Myocyte (in vitro differentiated cells): ENCODE measurements at regions not wholly inside any gene's neighbourhood (a gene's known extent, or its start where the extent isn't known, plus 50 kb on each side); places are given as distances from the start of the nearest gene placed in this dataset.

Experiments
- DNase-seq: peaks from one replicate; pipeline ENCODE4 v3.0.0-alpha.2; 2012; ENCODE audit warnings: low read depth

DNA sequence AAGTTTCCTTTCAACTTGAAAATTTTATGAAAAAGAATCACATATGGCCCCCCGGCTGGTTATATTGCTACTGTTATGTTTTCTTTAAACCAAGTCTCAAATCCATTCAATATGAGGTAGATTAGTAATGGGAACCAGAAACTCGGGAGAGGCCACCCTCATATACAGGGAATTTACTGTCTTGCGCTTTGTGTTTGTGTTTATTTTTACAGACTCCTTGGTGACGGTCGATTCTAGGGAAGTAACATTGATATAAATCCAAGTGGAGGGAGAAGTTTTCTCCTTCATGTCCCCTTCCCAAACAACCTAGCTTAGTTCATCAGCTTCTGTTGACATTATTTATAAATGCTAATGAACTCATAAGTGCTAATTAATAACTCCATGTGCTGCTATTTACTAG is 163.5 kb upstream of the LMO4 start:
- no peak for DNase-seq

DNA sequence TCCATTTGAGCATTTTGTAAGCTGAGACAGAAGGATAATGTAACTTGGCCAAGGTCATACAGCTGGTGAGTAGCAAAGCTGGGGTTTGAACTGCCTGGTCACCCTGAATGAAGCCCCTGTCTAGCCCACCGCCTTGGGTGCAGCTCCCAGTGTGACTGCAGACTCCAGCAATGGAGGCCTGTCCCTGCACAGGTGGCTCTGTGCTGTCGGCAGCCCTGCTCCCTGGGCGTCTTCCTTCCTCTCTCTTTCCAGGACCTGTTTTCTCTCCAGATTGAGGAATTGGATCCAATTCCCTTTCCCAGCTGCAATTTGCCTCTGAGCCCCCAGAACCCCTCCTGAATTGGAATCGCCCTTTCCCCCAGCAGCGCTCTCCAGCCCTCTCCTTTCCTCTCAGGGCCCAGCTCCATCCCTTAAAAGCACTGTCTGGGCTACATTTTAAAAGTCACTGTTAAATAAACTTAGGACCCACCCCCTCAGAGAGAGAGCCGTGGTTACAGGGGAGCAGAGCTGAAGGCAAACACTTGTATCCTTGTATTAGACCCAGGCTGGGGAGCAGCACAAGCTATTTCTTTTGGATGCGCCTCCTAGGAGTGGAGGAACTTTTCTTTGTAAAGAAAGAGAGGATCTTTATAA is 161.4 kb upstream of the LMO4 start:
- no peak for DNase-seq

DNA sequence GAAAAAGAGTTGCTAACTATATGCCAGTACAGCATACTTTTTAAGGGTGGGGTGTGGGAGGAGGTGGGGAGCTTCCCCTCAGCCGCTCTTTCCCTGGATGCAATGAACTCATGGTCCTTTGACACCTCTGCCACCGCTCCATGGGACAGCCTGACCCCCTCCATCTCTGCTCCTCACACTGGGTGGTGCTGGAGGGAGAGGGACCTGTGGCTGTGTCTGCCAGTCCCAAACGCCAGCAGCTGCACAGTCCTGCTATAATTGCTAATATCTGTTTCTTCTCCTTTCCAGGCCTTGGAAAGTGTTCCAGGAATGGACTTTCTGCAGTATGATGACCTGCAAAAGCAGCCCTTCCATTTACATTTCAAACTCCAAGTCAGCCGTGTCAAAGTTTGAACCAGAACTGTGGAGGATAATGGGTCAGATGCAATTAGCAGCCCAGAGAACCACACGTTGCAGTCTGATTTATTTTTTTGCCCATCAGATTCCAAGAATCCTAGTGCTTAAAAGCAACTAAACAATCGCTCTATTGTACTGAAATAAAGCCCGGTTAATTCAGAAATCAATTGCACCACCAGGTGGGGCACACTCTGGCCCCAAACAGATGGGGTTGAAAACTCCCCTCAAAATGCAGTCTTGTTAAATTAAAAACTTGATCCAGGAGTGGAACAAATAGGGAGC is 160.7 kb upstream of the LMO4 start:
- DNase-seq, result no peak

DNA sequence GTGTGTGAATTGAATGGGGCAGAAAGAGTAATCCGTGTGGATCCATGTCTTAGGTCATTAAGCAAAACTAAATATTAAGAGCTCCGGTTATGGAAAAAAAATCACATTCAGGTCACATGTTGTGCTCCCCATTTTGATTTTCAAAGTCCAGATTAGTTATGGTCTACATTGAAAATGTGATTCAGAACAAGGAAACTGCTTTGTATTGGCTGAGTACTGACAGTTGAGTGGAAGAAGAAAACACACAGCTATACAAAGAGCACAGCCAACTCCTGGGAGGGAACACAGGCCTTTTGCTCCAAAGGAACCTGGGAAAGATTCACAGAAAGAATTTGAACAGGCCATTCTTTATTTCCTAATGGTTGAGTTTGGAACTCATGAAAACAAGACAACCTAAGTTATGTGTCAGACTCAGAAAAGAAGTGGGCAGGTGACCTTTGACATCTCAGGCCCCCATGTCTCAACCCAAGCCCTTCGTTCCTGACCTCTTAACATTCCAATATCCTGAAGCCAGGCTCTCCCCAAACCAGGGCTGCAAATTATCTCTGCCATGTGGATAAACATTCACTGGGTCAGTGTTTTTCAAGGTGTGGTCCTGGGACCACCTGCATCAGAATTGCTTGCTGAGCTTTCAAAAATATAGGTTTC is 159.3 kb upstream of the LMO4 start:
- DNase-seq, result no peak

DNA sequence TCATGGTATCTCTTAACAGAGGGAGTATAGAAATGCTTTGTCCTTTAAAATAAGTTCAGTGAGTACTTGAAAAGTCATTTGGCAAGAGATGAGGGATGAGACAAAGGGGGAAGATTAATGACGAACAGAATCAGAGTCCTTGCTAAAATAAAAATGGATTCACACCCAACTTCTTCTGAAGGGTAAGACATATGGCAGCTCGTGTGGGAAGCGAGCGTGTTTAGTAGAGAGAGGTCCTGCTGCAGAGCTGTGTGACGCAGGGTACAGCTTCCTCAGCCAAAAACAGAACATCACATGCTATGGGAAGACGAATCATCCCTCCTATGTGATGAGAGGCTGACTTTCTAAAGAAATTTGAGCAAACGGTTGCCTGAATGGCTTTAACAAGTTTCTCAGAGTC is 158.5 kb upstream of the LMO4 start:
- no peak for DNase-seq

DNA sequence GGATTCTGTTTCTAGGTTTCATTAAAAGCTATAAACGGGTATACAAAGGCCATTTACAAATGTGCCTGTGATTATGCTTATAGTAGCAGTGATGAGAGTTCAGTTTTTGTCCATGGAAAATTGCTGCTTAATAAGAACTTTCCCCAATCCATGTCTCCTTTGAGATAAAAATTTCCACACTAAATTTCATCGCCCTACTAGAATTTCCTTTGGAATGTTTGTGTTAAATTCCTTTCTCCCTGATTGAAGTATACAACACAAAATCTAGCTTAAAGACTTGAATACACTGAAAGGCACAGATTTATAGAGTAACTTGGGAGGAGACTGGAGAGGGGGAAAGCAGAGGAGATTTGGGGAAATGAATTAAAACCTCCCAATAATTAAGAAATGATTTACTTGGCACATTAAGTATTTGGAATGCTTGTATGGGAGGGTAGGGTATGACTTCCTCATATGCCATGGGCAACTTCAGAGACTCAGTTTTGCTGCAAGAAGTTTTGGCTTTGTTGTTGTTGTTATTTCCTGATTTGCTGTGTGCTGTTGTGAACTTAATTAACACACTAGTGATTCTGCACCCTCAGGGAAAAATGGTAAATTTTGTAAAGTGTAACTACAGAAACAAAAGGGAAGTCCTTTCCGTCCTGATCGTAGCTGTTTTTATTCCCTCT is 157.6 kb upstream of the LMO4 start:
- no peak for DNase-seq

DNA sequence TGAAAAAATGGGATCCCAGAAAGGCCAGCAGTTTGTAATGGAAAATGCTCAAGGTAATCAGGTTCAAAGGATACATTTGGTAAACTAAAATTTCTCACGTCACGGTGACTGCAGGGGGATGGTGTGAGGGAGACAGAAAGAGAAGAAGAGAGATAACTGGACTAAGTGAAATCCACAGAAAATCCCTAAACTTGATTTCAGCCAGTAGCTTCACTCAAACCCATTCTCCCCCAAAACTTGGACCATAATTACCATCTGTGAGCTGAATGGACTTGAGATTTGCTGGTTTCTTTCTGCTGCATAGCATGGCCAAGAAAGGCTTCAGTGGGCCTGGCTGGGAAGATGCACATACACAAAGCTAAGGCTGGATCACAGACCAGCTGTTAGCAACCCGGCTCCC is 155.4 kb upstream of the LMO4 start:
- no peak for DNase-seq

DNA sequence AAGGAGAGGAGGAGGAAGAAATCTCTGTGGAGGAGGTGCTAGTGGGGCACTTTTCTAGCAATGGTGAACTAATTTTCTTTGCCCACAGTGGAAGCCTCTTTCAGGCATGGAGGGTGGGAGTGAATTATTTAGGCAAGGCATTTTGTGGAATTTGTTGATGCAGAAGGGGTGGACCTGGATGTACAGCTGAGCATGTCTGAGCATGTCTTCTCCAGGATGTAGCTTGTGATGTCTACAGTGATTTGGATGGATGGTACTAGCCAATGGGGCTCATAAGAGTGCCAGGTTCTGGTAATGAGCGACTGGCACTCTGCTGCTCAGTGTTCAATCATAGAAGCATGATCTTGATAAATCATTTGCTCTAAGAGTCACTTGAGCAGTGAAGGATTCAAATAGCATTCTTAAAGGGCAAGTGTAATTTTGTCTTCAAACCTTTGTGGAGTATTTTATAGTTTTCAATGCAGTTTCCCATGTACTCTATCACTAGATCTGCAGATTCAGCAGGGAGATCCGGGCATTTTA is 153.9 kb upstream of the LMO4 start:
- DNase-seq, result no peak

DNA sequence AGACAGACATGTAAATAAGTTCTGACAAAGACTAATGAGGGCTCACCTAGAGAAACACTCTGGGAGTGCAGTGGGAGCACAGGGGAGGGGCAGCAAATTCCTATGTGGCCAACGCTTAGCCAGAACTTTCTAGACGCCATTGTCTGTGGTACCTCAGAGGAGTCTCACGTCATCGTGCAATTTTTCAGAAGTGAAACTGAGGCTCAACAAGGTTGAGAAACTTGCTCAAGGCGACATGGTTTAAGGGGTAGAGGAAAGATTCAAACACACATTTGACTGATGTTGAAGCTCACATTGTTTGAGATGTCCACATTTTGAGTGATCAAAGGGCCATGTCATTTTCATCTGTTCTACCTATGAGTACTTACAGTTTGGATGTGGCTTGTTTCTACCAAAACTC is 152.6 kb upstream of the LMO4 start:
- no peak for DNase-seq

DNA sequence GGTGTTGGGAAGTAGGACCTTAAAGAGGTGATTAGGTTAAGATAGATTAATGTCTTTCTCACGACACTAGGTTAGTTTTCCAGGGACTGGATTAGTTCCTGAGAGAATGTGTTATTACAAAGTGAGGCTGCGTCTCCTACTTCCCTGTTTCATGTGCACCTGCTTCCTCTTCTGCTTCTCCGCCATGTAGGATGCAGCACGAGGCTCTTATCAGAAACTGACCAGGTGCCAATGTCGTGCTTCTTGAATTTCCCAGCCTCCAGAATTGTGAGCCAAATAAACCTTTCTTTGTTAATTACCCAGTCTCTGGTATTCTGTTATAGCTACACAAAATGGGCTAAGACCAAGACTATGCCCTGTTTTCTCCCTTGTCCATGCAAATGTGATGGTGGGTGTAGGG is 152.2 kb upstream of the LMO4 start:
- DNase-seq, result no peak

DNA sequence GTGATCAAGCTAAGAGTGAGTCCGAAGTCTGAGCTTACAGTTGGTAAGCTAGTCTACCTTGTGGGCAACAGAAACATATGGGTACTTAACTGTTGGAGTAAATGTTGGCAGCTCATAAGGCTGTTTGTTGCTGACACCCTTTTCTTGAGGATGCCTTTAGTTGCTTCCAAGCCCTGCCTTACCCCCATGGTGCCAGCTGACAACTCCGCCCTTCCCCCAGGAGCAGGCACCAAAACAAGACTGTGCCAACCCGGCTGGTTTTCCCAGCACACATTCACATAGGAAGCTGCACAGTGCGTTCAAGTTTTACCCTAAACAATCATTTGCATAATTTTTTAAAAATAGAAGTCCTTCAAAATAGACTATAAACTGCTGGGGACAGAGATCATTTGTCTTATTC is 150.2 kb upstream of the LMO4 start:
- no peak for DNase-seq

DNA sequence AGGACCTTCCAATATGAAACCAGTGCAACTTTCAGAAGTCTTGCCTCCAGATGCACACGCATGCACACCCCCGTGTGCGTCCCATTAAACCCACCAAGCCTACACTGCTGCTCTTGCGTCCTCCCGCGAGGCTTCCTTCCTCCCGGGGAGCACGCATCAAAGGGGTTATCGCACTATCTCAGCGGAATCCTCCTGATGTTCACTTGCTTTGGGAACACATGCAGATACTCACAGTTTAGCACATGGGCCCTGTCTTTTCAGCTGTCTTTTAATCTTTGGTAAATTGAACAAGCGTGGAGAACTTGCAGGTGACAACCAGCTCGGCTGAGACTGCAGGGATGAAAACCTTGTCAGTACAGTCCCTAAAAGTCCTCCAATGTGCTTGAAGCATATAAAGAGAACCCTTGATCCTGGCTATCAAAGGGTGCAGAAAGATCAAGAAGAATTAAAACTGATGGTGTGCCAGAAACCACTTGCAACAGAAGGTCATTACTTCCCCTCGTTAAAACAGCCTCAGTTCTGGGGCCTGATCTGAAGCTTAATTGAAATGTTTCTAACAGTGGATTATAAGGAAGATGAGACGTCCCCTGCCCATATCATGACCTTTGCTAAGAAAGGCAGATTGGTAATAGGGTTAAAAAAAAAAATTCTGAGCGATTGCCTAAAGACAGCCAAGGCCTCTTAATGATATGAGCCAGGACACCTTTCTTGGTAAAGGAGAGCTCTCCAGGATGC is 149.4 kb upstream of the LMO4 start:
- DNase-seq, result no peak

DNA sequence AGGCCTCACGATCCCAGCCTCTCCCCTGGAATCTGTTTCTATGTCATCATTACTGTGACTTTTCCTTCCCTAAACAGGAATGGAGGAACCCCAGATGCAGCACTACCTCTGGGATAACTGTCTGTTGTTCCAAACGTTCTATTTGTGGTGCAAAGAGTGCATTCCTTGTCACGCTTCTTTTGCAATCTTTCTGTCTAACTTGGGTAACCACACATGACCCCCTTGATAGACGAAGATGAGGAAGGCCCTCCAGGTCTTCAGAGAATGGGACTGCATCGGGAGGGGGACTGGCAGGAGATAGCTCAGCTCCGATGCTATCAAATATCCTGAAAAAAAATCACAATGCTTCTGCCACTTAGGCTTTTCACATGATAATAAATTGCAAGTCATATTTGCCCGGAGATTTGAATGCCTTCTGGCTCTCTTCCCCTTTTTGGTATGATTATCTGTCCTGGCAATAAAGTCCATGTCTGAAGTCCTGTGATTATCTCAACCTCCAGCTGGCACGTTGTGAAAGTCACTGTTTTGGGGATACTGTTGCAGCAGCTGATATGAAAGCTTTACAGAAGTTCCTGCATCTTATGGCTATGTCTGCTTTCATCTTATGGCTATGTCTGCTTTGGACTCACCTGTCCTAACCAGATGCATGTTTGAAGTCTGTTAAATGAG is 148.7 kb upstream of the LMO4 start:
- DNase-seq, result no peak

DNA sequence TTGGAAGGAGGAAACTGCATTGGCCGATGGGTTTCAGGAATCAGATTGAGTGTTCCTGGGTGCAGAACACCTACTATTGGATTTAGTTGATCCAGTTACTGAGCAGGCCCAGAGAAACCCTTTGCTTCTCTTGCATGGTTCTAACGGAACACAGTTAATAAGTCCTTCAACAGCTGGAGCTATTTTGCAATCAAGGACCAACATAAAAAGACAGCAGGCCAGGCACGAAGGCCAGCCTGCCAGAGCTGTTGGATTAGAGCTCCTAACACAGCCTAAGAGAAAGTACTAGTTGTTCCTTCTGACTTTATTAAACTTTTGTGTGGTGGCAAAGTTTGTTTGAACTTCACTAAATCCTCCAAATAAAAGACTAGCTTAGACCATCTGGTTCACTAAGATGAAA is 148.0 kb upstream of the LMO4 start:
- DNase-seq, result no peak

DNA sequence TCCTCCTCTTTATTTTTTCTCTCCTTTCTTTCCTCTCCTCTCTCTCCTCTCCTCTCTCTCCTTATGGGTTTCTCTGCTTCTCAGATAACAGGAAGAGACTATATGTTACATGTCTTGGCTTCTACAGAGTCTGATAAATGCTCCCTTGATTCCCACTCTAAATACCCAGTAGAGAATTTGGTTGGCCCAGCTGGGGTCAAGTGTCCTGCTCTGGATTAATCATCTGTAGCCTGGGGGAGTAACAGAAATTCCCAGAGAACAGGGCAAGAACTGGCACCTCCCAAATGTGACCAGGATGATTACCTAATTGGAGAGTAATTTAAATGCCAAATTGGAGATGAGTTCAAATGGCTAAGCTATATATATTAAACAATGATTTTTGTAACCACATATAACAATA is 146.1 kb upstream of the LMO4 start:
- DNase-seq, result no peak

DNA sequence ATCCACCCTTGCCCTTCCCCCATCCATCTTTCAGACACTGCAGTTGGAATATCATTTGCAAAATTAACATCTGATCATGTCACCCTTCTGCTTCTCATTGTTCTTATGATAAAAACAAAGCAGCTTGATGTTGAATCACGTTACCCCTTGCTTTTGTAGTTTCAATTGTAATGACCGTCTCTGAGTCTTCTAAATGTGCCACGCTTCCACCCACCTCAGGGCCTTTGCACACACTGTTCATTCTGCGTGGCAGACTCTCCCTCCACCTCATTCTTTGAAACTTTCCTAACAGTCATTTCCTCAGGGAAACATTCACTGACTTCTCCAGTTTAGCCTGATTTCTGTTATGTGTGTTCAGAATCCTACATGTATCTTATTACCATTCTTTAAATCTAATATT is 143.6 kb upstream of the LMO4 start:
- no peak for DNase-seq

DNA sequence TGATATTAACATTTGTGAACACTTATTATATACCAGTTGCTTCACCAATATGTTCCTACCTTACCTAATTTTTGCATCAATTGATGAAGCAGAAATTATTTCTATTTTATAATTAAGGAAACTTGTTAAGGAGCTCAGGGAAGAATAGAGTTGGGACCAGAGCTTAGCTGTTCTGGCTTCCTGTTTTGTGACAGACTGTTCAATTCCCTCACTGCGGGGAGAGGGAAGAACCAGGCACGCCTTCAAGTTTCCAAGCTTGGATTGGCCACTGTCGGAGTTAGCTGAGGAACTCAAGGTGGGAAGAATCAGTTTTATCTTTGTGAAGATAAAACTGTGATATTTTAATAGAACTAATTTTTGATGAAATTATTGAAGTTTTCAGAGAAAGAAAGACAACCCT is 142.3 kb upstream of the LMO4 start:
- no peak for DNase-seq

DNA sequence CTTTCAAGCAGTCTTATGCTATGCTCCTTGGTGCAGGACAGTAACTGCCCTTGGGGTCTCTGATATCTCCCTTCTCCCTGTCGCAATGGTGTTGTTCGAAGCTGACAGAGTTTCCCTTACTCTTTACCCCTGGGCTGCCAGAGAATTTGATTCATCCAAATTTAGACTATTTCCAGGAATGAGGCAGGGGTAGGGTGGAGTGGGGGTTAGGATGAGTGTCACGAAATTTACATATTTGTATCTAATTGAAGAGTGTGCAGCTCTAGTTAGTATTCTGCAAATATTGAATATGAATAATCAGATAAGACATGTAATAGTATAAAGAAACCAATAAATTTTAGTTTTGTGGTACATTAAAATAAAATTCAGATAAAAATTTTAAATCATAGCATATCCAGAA is 140.0 kb upstream of the LMO4 start:
- no peak for DNase-seq

DNA sequence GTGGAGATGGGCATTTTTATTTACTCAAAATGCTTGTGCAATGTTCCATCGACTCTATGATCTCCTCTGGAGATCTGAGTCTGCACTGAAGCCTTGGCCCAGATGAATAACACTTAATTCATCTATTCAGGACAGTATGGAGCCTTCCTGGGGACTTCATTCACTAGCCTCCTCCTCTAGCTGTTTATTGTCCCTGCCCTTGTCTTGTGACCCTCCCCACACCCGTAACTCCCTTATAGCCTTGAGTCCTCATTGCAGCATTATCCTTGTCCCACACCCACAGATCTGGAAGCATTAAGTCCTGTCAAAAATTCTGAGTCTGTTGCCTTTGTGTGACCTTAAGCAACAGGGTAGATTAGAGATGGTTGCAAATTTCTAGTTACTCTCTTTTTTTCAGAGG is 138.3 kb upstream of the LMO4 start:
- DNase-seq, result no peak

DNA sequence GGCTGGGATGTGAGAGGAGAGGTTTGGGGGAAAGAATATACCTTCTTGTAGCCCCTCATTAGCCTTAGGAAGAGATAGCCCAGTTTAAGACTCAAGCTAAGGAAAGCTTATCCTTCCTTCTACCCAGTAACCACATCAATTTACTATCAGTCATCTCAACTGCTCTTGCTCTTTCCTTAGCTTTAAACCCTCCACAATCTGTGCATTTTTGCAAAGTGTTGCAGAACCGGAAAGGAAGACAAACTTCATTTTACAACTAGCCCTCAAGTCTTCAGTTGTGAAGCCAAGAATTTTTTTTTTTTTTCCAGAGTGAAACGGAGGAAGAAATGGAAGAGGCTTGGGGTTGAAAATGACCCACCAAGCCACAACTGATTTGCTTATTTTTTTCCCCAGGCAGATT is 137.0 kb upstream of the LMO4 start:
- DNase-seq, result no peak

DNA sequence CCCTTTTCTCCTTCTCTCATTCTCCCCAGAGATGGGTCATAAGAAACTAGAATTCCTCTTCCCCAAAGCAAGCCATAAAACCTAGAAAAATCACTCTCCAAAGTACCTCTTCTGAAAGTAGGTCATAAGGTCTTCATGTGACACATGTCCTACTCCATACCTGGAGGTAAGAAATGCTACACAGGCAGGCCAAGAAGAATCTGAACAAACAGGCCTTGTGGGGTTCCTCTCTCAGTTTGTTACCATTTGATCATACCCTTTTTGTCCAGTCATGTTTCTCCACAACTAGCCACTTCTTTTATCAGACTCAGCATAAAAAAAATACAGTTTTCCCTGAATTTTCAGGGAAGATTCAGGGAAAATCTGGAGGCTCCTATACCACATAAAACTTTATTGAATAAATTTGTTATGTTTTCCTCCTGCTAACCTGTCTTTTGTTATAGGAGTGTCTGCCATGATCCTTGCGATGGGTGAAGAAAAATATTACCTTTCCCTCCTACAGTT is 134.4 kb upstream of the LMO4 start:
- no peak for DNase-seq
